ENCODE measurements at regions not wholly inside any gene's neighbourhood (a gene's known extent, or its start where the extent isn't known, plus 50 kb on each side); places are given as distances from the start of the nearest gene placed in this dataset.
"Not testable (repeated sequence)": the region's sequence is repeated elsewhere in the genome, so short reads cannot be mapped to it uniquely, and the experiment has no call there.

GRCh38 chr5:39660020-39660419, 235.2 kb upstream of the DAB2 start:
- DNase-seq (ENCODE audit: low read depth, low spot score), result no peak

- DNase-seq (ENCODE audit: low read depth, low spot score), result no peak
Observed at GRCh38 chr5:39658866-39659265, 234.1 kb upstream of the DAB2 start.

GRCh38 chr5:39657943-39658342, 233.2 kb upstream of the DAB2 start:
- DNase-seq (ENCODE audit: low read depth, low spot score), result no peak

- no peak for DNase-seq (ENCODE audit: low read depth, low spot score)
Observed at GRCh38 chr5:39656600-39656999, 231.8 kb upstream of the DAB2 start.

- DNase-seq (ENCODE audit: low read depth, low spot score), result no peak
Observed at GRCh38 chr5:39654715-39655114, 229.9 kb upstream of the DAB2 start.

GRCh38 chr5:39652481-39652880, 227.7 kb upstream of the DAB2 start:
- not testable (repeated sequence) for DNase-seq (ENCODE audit: low read depth, low spot score)

- DNase-seq (ENCODE audit: low read depth, low spot score), result no peak
Observed at GRCh38 chr5:39652036-39652435, 227.3 kb upstream of the DAB2 start.

GRCh38 chr5:39650008-39650762, 225.4 kb upstream of the DAB2 start:
- DNase-seq (ENCODE audit: low read depth, low spot score), result no peak

GRCh38 chr5:39648848-39649227, 224.1 kb upstream of the DAB2 start:
- DNase-seq (ENCODE audit: low read depth, low spot score), result no peak

- no peak for DNase-seq (ENCODE audit: low read depth, low spot score)
Observed at GRCh38 chr5:39648085-39648847, 223.5 kb upstream of the DAB2 start.

- no peak for DNase-seq (ENCODE audit: low read depth, low spot score)
Observed at GRCh38 chr5:39640552-39640951, 215.8 kb upstream of the DAB2 start.

- DNase-seq (ENCODE audit: low read depth, low spot score), result no peak
Observed at GRCh38 chr5:39639618-39640089, 214.9 kb upstream of the DAB2 start.

GRCh38 chr5:39638813-39639212, 214.0 kb upstream of the DAB2 start:
- DNase-seq (ENCODE audit: low read depth, low spot score), result no peak

GRCh38 chr5:39633057-39633456, 208.3 kb upstream of the DAB2 start:
- no peak for DNase-seq (ENCODE audit: low read depth, low spot score)

- no peak for DNase-seq (ENCODE audit: low read depth, low spot score)
Observed at GRCh38 chr5:39631958-39632357, 207.2 kb upstream of the DAB2 start.

GRCh38 chr5:39629946-39630345, 205.2 kb upstream of the DAB2 start:
- DNase-seq (ENCODE audit: low read depth, low spot score), result no peak

GRCh38 chr5:39628348-39628747, 203.6 kb upstream of the DAB2 start:
- no peak for DNase-seq (ENCODE audit: low read depth, low spot score)

- DNase-seq (ENCODE audit: low read depth, low spot score), result no peak
Observed at GRCh38 chr5:39624890-39625289, 200.1 kb upstream of the DAB2 start.

- no peak for DNase-seq (ENCODE audit: low read depth, low spot score)
Observed at GRCh38 chr5:39624268-39624886, 199.6 kb upstream of the DAB2 start.

GRCh38 chr5:39623291-39623865, 198.6 kb upstream of the DAB2 start:
- no peak for DNase-seq (ENCODE audit: low read depth, low spot score)

- no peak for DNase-seq (ENCODE audit: low read depth, low spot score)
Observed at GRCh38 chr5:39622281-39622680, 197.5 kb upstream of the DAB2 start.

- DNase-seq (ENCODE audit: low read depth, low spot score), result no peak
Observed at GRCh38 chr5:39619168-39619818, 194.5 kb upstream of the DAB2 start.
